HG03280 (cell line): ENCODE measurements at regions not wholly inside any gene's neighbourhood (a gene's known extent, or its start where the extent isn't known, plus 50 kb on each side); places are given as distances from the start of the nearest gene placed in this dataset.

ENCODE experiments used
- ATAC-seq: cut with Tn5 transposase; IDR thresholded peaks from one replicate; pipeline ENCODE4 v1.9.1; 2021; ENCODE audit warnings: mild to moderate bottlenecking, moderate library complexity; ENCODE audit not compliant: unreplicated experiment

DNA sequence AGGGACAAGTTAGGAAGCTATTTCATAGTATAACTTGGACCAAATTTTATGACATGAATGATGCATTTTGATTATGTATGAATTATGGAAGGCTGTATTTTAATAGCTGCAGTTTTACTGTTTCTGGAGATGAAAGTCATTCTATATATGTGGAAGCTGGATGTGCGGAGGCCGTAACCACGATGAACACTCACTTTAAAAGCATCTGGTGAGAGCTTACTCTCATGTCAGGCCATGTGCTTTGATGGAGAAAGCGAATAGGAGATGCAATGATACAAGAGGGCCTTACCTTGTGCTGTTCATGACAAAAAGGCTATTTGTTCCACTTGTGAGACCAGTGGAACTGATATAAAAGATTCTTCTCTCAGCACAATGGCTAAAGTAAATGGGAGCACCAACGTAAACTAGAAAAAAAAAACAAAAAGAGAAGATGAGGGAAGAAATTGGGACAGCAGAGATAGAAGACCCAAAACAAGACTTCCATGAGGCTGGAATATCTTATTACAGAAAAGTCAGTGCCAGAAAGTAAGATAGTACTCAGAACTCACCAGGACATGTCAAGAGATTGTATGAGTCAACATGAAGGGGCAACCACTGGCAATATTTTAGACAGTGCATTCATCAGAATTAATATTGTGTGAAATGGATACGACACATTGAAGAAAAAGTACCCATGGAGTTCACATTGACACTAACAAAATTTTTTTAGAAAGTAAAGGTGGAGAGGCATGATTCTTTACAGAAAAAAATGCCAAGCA, 63.3 kb upstream of the GAB1 start:
- no peak for ATAC-seq

DNA sequence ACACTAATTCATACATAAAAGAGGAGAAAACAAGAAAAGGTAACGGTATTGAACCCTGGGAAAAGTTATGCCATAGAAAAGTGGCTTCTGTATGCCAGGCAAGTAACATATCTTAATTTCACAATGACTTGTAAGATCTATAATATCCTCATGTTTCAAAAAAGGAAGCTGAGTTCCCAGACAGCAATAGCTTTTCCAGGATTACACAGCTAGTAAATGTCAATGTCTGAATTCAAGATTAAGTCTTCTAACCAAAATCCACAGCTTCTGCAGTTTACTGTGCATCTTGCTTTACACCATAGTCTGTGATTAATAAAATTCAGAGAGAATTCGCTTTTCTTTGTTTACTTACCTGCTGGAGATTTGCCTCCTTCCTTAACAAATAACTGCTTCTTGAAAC, 55.8 kb upstream of the GAB1 start:
- ATAC-seq, result no peak

DNA sequence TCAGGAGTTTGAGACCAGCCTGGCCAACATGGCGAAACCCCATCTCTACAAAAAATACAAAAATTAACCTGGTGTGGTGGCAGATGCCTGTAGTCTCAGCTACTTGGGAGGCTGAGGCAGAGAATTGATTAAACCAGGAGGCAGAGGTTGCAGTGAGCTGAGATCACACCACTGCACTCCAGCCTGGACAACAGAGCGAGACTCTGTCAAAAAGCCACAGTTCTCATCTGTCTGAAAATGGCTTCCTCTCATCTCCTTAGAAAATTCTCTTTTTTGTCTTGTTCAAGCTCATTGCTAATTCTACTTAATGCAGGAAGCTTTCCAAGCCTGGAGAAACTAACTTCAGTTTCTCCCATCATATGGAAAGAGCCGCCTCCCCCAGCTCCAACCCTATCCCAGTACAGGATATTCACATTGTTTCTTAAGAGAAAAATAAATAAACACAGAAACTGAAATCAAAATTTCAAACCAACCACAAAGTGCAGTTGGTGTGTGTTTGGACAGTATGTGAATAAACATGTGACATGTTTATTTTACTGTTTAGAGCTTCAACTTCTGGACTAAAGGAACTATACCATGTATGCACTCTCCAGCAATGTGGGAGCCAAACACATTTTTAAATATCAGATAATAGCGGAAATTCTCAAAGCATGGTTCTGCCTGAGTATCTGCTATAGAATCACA, 55.0 kb upstream of the GAB1 start:
- ATAC-seq, result peak; percentile 91

DNA sequence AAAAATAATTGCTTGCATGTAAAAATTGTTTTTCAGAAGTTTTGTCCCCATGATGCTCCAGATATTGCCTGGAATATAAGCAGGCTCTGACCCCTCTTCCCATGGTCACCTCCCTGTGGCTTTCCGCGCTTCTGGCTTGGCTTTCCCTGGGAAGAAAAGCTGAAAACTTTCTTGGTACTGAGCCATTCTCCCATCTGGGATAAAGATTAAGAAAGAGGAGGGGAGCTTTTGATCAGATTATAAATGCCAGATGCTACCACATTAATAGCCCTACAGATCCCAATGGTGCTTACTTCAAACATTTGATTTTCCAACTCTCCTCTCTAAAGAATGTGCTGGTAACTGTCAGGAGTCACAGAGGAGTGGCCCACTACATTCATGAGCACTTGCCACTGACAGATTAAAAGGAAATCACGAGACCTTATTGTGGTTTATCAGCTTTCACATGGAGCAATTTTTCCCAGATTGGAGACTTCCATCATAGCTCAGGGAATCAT, 54.4 kb upstream of the GAB1 start:
- ATAC-seq, result no peak

DNA sequence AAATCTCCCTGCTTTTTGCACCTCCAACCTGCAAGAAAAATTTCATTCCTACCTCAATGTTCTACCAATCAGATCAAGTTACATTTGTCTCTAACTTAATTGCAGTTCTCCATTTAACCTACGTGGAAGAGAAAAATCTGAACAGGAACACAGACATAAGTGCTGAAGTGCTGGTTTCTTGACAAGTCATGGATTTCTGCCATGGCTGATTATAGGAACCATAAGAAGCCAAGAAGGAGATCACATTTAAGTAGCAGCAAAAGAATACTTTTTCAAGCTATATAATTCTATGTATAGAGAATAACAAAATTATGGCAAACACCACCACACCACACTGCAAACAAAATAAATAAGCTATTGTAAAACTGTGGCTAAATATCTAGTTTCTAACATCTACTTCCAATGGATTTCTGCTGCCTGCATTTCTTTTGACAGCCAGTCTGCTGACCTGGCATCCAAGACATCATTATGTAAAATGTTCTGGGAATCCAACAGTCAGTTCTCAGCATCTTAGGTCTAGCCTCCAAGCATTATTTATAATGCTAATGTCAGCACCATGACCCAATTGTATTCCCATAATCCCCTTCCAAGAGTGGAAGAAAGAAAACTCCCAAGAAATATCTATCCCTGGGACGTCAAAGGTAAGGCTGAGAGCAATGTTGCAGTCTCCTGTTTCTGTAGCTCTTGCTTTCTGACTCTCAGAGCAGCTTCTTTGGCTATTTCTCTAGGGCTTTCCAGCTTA, 50.8 kb upstream of the GAB1 start:
- ATAC-seq, result no peak

DNA sequence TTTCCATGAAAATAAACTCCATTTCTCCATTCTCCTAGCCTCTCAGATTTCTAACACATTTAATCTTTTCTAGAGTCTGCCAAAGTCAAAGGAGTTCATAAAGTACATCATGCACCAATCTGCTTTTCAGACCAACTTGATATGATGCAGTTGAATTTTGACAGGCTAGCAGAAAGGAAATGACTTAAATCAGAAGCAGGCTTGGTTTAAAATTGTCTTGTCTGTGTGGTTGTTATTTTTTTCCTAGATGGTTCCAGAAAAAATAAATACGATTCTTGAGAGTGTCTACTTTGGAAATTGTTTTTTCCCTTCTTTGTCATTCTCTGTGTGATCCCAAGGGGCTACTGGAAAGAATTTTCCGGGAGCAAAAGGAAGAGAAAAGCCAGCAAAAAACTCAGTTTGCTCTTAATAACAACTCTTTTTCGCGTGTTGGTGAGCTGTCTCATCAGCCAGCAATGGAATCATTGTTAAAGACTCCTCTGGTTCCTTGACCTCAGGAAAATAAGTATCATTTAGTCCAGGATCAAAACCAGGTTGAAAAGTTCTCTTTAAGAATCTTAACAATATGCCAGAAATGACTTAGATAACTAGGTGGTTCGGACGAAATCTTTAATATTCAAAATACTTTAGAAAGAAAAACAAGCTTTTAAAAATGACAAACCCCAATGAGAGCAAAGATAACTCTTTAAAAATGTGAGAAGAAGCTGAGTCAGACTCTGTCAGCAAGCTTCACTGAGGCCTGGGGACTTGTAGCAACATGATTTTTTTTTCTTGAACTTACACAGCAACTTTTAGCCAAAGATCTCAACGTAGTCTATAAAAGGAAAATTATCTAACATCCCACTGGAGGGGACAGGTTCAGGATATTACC, 49.7 kb upstream of the GAB1 start:
- ATAC-seq, result no peak
